GM21576 (cell line): ENCODE measurements at regions not wholly inside any gene's neighbourhood (a gene's known extent, or its start where the extent isn't known, plus 50 kb on each side); places are given as distances from the start of the nearest gene placed in this dataset.

Source experiments
- ATAC-seq: cut with Tn5 transposase; IDR thresholded peaks from one replicate; pipeline ENCODE4 v1.9.1; 2021; ENCODE audit warnings: mild to moderate bottlenecking, moderate library complexity; ENCODE audit not compliant: unreplicated experiment

GRCh38 chr19:28859811-28860210, 353.1 kb downstream of the UQCRFS1 start:
- ATAC-seq, result no peak

- no peak for ATAC-seq
Measured at GRCh38 chr19:28858933-28859332, 354.0 kb downstream of the UQCRFS1 start.

- ATAC-seq, result no peak
Measured at GRCh38 chr19:28857967-28858366, 355.0 kb downstream of the UQCRFS1 start.

- no peak for ATAC-seq
Measured at GRCh38 chr19:28855216-28855615, 357.7 kb downstream of the UQCRFS1 start.

GRCh38 chr19:28847468-28847867, 365.5 kb downstream of the UQCRFS1 start:
- ATAC-seq, result no peak

GRCh38 chr19:28846094-28846812, 366.7 kb downstream of the UQCRFS1 start:
- ATAC-seq, result no peak

GRCh38 chr19:28843761-28844492, 369.0 kb downstream of the UQCRFS1 start:
- no peak for ATAC-seq

GRCh38 chr19:28841531-28841930, 371.4 kb downstream of the UQCRFS1 start:
- no peak for ATAC-seq

- ATAC-seq, result no peak
Measured at GRCh38 chr19:28840891-28841290, 372.1 kb downstream of the UQCRFS1 start.

- ATAC-seq, result no peak
Measured at GRCh38 chr19:28839455-28839854, 373.5 kb downstream of the UQCRFS1 start.

- ATAC-seq, result no peak
Measured at GRCh38 chr19:28838909-28839308, 374.0 kb downstream of the UQCRFS1 start.

GRCh38 chr19:28836421-28836820, 376.5 kb downstream of the UQCRFS1 start:
- ATAC-seq, result no peak

- ATAC-seq, result no peak
Measured at GRCh38 chr19:28834996-28835395, 378.0 kb downstream of the UQCRFS1 start.

GRCh38 chr19:28831462-28831861, 381.5 kb downstream of the UQCRFS1 start:
- ATAC-seq, result no peak

GRCh38 chr19:28829762-28830161, 383.2 kb downstream of the UQCRFS1 start:
- no peak for ATAC-seq

GRCh38 chr19:28829359-28829758, 383.6 kb downstream of the UQCRFS1 start:
- ATAC-seq, result no peak

- ATAC-seq, result no peak
Measured at GRCh38 chr19:28828276-28828870, 384.6 kb downstream of the UQCRFS1 start.

- ATAC-seq, result no peak
Measured at GRCh38 chr19:28827382-28827781, 385.6 kb downstream of the UQCRFS1 start.

- ATAC-seq, result no peak
Measured at GRCh38 chr19:28823338-28823961, 389.5 kb downstream of the UQCRFS1 start.

- no peak for ATAC-seq
Measured at GRCh38 chr19:28820289-28820688, 392.7 kb downstream of the UQCRFS1 start.

GRCh38 chr19:28815257-28815656, 397.7 kb downstream of the UQCRFS1 start:
- no peak for ATAC-seq

GRCh38 chr19:28794301-28794700, 418.6 kb downstream of the UQCRFS1 start:
- no peak for ATAC-seq
